ENCODE measurements at regions not wholly inside any gene's neighbourhood (a gene's known extent, or its start where the extent isn't known, plus 50 kb on each side); places are given as distances from the start of the nearest gene placed in this dataset.
A peak's percentile ranks its signal among the peaks of the same experiment; 100 is the strongest.
"Not testable (repeated sequence)": the region's sequence is repeated elsewhere in the genome, so short reads cannot be mapped to it uniquely, and the experiment has no call there.

- H3K4me1 Mint-ChIP-seq, result no peaks in the 10 kb centered on the region
- no peaks in the 10 kb centered on the region for H3K9me3 Mint-ChIP-seq
- ATAC-seq (replicated peaks) (no peak), DNase-seq (no peak)
- H3K4me3 Mint-ChIP-seq, result no peak overlapping the region
- H3K36me3 Mint-ChIP-seq, result no peaks in the 10 kb centered on the region
- H3K27me3 Mint-ChIP-seq, result no peaks in the 10 kb centered on the region
- no peak overlapping the region for H3K27ac Mint-ChIP-seq
Measured at GRCh38 chr6:131336596-131336995, 201.3 kb downstream of the AKAP7 start.

- H3K36me3 Mint-ChIP-seq; H3K4me3 Mint-ChIP-seq; H3K9me3 Mint-ChIP-seq; ATAC-seq (replicated peaks); H3K27ac Mint-ChIP-seq; DNase-seq; H3K27me3 Mint-ChIP-seq: not testable (repeated sequence)
- peaks cover 7 to 14% of the 10 kb centered on the region in 2 donors for H3K4me1 Mint-ChIP-seq
Measured at GRCh38 chr6:131346896-131347295, 211.6 kb downstream of the AKAP7 start.

DNA sequence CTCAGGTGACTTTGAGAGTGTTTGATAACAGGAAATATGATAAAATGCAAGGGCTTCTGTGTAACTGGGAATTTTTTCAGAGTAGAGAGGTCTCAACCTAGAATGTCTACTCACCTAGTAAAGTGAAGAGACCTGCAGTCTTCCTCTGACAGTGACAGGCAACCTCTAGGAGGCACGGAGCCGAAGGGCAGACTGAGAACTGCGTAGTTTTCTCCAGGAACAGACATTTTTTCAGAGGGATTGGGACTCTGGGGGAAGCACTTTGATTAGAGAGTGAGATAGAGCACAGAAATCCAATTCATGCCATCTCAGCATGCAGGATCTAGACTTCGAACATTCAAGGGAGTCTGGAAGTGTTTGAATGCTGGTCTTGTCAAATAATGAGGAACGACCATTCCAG lies 213.3 kb downstream of the AKAP7 start:
- Mint-ChIP-seq H3K4me1 (peaks cover 9 to 14% of the 10 kb centered on the region in 2 donors), H3K4me3 (no peak overlapping the region), H3K36me3 (no peaks in the 10 kb centered on the region), H3K27ac (no peak overlapping the region), H3K9me3 (no peaks in the 10 kb centered on the region), H3K27me3 (peaks cover 0 to 5% of the 10 kb centered on the region in 2 donors)
- DNase-seq (no peak), ATAC-seq (replicated peaks) (no peak)

DNA sequence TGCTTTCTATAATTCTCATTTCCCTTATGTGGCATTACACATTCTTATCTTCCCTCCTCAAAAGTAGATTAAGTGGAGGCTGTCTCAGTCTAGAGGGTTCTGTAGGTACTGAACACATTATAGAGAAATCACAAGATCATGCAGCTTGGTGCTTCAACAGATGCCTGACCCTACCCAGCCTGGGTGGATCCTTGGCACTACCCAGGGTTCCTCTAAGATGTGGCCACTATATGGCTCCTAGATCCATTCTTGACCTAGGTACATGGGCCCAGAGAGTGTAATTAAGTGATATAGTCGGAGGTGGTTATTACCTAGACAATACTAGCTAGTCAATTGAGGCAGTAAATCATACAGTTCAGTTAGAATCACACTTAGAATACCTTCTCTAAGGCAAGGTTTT lies 213.9 kb downstream of the AKAP7 start:
- H3K4me3 Mint-ChIP-seq, result no peak overlapping the region
- ATAC-seq (replicated peaks) (no peak), DNase-seq (no peak)
- no peak overlapping the region for H3K27ac Mint-ChIP-seq
- peaks cover 11 to 14% of the 10 kb centered on the region in 2 donors for H3K4me1 Mint-ChIP-seq
- H3K36me3 Mint-ChIP-seq, result no peaks in the 10 kb centered on the region
- H3K9me3 Mint-ChIP-seq, result no peaks in the 10 kb centered on the region
- peaks cover 0 to 5% of the 10 kb centered on the region in 2 donors for H3K27me3 Mint-ChIP-seq

DNA sequence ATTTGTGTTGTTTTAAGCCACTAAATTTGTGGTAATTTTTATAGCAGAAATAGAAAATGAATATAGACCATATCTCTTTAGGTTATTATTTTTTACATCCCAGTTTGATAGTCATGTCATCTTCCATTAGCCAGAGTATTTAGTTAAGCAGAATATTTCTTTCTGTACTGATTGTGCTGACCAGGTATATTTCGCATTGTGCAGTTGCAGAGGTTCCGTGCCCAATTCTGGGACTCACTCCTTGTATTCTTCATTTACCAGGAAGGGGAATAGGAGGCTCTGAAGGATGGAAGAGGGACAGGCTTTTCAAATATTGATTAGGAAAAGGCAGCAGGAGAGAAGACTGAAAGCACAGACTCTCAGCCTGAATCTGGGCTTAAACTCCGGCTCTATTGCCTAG lies 217.8 kb downstream of the AKAP7 start:
- DNase-seq, result no peak
- Mint-ChIP-seq H3K4me3 (no peak overlapping the region), H3K27me3 (peaks cover 0 to 5% of the 10 kb centered on the region in 2 donors), H3K36me3 (no peaks in the 10 kb centered on the region), H3K4me1 (peaks cover 11 to 12% of the 10 kb centered on the region in 2 donors), H3K9me3 (no peaks in the 10 kb centered on the region), H3K27ac (no peak overlapping the region)
- ATAC-seq (replicated peaks), result no peak

DNA sequence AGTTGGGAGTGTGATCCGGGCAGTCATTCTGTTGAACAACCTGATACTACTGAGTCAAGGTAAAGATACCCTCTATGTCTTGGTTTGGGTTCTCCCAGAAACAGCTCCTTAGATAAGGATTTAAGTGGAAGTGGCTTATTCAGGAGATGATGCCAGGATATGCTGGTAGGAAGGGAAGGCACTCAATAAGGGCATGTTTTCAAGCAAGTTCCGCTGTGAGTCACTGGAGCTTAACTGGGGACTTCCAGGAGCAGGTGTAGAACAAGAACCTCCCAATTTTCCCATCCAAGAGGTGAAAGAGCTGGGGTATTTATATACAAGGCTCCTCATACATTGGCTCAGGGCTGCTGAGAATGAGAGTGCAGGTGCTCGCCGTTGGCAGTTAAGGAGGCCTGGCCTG lies 218.6 kb downstream of the AKAP7 start:
- H3K4me1 Mint-ChIP-seq, result peaks cover 4 to 6% of the 10 kb centered on the region in 2 donors
- H3K27me3 Mint-ChIP-seq, result no peaks in the 10 kb centered on the region
- H3K27ac Mint-ChIP-seq, result peak overlapping the region; percentile 1
- ATAC-seq (replicated peaks) (no peak), DNase-seq (no peak)
- H3K9me3 Mint-ChIP-seq, result no peaks in the 10 kb centered on the region
- H3K36me3 Mint-ChIP-seq, result no peaks in the 10 kb centered on the region
- no peak overlapping the region for H3K4me3 Mint-ChIP-seq

GRCh38 chr6:131354356-131354755 lies 218.7 kb upstream of the ARG1 start:
- Mint-ChIP-seq H3K4me3 (no peak overlapping the region), H3K4me1 (peaks cover 0 to 4% of the 10 kb centered on the region in 2 donors), H3K27me3 (no peaks in the 10 kb centered on the region), H3K9me3 (no peaks in the 10 kb centered on the region), H3K36me3 (no peaks in the 10 kb centered on the region), H3K27ac (peak overlapping the region; percentile 1)
- DNase-seq (no peak), ATAC-seq (replicated peaks) (no peak)

GRCh38 chr6:131356161-131356560 lies 216.9 kb upstream of the ARG1 start:
- Mint-ChIP-seq H3K27me3 (no peaks in the 10 kb centered on the region), H3K4me3 (no peak overlapping the region), H3K27ac (no peak overlapping the region), H3K9me3 (no peaks in the 10 kb centered on the region), H3K4me1 (peaks cover 0 to 4% of the 10 kb centered on the region in 2 donors), H3K36me3 (no peaks in the 10 kb centered on the region)
- ATAC-seq (replicated peaks) (no peak), DNase-seq (no peak)

DNA sequence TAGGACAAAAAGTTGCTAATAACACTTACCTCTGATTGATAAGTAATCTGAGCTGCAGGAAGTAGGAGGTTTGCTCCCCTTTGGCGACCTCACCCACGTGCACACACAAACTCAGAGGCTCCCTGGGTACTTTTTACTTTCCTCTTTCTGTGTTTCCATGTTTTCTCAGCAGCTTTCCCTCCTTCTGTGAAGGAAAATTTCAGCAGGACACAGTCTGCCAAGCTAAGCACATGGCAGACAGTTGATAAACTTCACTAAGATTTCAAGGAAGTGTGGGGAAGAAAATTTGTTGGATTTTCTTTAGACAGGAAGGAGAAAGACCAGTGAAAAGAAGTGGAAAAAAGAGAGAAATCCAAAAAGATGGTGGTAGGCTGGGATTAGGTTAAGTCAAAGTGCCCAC lies 215.5 kb upstream of the ARG1 start:
- ATAC-seq (replicated peaks) (no peak), DNase-seq (no peak)
- H3K27me3 Mint-ChIP-seq, result no peaks in the 10 kb centered on the region
- H3K4me3 Mint-ChIP-seq, result no peak overlapping the region
- H3K9me3 Mint-ChIP-seq, result no peaks in the 10 kb centered on the region
- H3K27ac Mint-ChIP-seq, result no peak overlapping the region
- peaks cover 0 to 4% of the 10 kb centered on the region in 2 donors for H3K4me1 Mint-ChIP-seq
- H3K36me3 Mint-ChIP-seq, result no peaks in the 10 kb centered on the region

DNA sequence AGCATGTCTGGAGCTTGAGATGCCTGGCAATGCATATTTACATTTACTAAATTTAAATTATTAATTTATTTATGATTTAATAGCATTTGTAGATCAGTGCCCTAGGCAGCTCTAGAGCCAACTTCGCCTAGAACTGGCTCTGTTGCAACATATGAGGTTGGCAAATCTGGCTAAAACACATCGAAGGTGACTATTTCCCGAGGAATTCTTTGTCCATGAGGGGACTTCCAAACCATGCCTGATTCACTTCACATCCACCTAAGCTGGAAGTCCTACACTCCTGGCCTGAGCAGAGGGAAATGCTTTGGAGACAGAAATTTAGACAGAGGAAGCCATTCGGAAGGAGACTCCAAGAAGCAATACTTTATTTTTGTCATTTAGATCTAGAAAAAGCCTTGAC lies 211.0 kb upstream of the ARG1 start:
- Mint-ChIP-seq H3K27me3 (no peaks in the 10 kb centered on the region), H3K27ac (no peak overlapping the region), H3K9me3 (no peaks in the 10 kb centered on the region), H3K4me1 (peaks cover 9 to 22% of the 10 kb centered on the region in 2 donors), H3K36me3 (no peaks in the 10 kb centered on the region), H3K4me3 (no peak overlapping the region)
- DNase-seq (no peak), ATAC-seq (replicated peaks) (no peak)

- H3K27me3 Mint-ChIP-seq, result no peaks in the 10 kb centered on the region
- H3K9me3 Mint-ChIP-seq, result no peaks in the 10 kb centered on the region
- H3K36me3 Mint-ChIP-seq, result no peaks in the 10 kb centered on the region
- no peak for ATAC-seq (replicated peaks)
- DNase-seq, result no peak
- no peak overlapping the region for H3K27ac Mint-ChIP-seq
- H3K4me3 Mint-ChIP-seq, result no peak overlapping the region
- H3K4me1 Mint-ChIP-seq, result peaks cover 9 to 26% of the 10 kb centered on the region in 2 donors
Measured at GRCh38 chr6:131362696-131363095, 210.3 kb upstream of the ARG1 start.

DNA sequence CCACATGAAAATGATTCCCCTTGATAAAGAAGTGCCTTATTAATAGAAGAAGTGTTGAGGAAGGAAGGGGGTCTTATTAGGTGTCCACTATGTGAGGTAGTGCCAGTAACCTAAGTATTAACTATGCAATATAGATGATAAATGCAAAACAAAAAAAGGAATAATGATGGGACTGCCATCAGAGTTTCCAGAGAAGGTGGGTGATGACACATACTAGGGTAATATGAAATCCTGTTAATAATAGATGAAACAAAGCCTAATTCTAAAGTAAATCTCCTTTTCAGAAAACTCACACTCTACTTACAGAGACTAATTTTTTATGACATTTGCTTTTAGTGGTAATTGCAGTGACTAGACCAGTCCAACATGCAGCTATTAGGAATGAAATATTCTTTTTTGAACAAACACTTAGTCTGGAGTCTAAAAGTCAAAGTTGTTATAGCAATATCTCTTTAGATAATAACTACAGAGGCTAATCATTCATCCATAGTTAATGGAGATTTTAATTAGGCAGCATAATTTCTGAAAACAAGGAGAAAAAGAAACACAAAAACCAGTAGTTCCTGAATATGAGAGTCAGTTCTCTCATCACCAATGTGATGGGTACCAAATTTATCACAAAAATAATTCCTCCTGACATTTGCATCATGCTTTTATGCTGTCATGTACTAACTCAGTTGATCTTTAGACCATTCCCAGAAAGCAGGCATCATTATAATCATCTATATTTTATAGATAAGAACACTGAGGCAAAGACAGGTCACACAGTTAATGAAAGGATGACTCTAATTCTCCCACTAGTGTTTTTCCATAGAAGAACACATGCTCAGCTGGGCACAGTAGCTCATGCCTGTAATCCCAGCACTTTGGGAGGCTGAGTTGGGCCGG lies 208.8 kb upstream of the ARG1 start:
- Mint-ChIP-seq H3K4me3 (no peak overlapping the region), H3K4me1 (peaks cover 13 to 38% of the 10 kb centered on the region in 2 donors), H3K9me3 (no peaks in the 10 kb centered on the region), H3K27me3 (no peaks in the 10 kb centered on the region), H3K27ac (no peak overlapping the region), H3K36me3 (no peaks in the 10 kb centered on the region)
- no peak for ATAC-seq (replicated peaks)
- DNase-seq, result no peak

GRCh38 chr6:131366223-131366622 lies 206.8 kb upstream of the ARG1 start:
- no peak for DNase-seq
- no peaks in the 10 kb centered on the region for H3K9me3 Mint-ChIP-seq
- no peaks in the 10 kb centered on the region for H3K36me3 Mint-ChIP-seq
- no peak overlapping the region for H3K4me3 Mint-ChIP-seq
- no peaks in the 10 kb centered on the region for H3K27me3 Mint-ChIP-seq
- no peak for ATAC-seq (replicated peaks)
- H3K27ac Mint-ChIP-seq, result no peak overlapping the region
- peaks cover 16 to 43% of the 10 kb centered on the region in 2 donors for H3K4me1 Mint-ChIP-seq

DNA sequence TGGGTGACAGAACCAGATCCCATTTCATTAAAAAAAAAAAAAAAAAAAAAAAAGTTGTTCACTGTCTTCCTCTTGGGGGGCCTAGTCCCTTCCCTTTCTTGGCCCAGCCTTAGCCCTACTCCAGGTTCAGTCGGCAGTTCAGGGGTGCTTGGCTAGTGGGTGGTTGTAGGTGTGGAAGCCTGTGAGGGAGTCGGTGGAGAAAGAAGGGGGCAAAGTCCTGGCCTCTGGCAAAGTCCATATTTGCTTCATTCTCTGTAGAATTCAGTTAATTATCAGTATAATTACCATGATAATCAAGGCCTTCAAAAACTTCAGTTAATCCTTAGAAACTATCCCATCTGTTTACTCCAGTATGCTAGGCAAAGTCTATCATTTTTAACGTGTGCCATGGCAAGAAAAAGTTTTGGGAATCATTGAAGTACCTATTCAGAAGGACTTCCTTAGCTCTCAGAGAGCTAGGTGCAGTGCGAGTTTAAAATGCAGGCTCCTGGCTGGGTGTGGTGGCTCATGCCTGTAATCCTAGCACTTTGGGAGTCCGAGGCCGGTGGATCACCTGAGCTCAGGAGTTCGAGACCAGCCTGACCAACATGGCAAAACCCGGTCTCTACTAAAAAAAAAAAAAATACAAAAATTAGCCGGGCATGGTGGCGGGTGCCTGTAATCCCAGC lies 205.7 kb upstream of the ARG1 start:
- ATAC-seq (replicated peaks) (no peak), DNase-seq (no peak)
- Mint-ChIP-seq H3K27ac (no peak overlapping the region), H3K9me3 (no peaks in the 10 kb centered on the region), H3K36me3 (no peaks in the 10 kb centered on the region), H3K27me3 (no peaks in the 10 kb centered on the region), H3K4me1 (peaks cover 16 to 43% of the 10 kb centered on the region in 2 donors), H3K4me3 (no peak overlapping the region)
